NCI-H446 (cell line): ENCODE measurements at regions not wholly inside any gene's neighbourhood (a gene's known extent, or its start where the extent isn't known, plus 50 kb on each side); places are given as distances from the start of the nearest gene placed in this dataset.

Experiments used
- DNase-seq, 2 experiments: peaks; one replicate each; lab custom pipeline; 2025; lab: John Stamatoyannopoulos, UW

- DNase-seq: no peak
These were observed 166.3 kb upstream of the STXBP5 start for GRCh38 chr6:147037881-147038280.

- DNase-seq: no peak
These were observed 163.9 kb upstream of the STXBP5 start for GRCh38 chr6:147040121-147040910.

GRCh38 chr6:147042679-147043078 is 161.5 kb upstream of the STXBP5 start:
- no peak for DNase-seq

GRCh38 chr6:147043994-147044477 is 160.2 kb upstream of the STXBP5 start:
- DNase-seq: no peak

- peak in 1 of 2 experiments; percentile 28 for DNase-seq
These were observed 157.9 kb upstream of the STXBP5 start for GRCh38 chr6:147046141-147046877.

- no peak for DNase-seq
These were observed 155.3 kb upstream of the STXBP5 start for GRCh38 chr6:147048930-147049329.

GRCh38 chr6:147053311-147053921 is 150.8 kb upstream of the STXBP5 start:
- no peak for DNase-seq

- DNase-seq: peak in 1 of 2 experiments; percentile 34
These were observed 150.1 kb upstream of the STXBP5 start for GRCh38 chr6:147054158-147054557.

GRCh38 chr6:147054871-147055270 is 149.3 kb upstream of the STXBP5 start:
- no peak for DNase-seq

GRCh38 chr6:147055821-147056392 is 148.3 kb upstream of the STXBP5 start:
- DNase-seq: peak; percentile 71 to 80

GRCh38 chr6:147057188-147057587 is 147.0 kb upstream of the STXBP5 start:
- DNase-seq: no peak

GRCh38 chr6:147057705-147058342 is 146.4 kb upstream of the STXBP5 start:
- DNase-seq: no peak

- no peak for DNase-seq
These were observed 145.3 kb upstream of the STXBP5 start for GRCh38 chr6:147058786-147059385.

GRCh38 chr6:147060636-147061035 is 143.6 kb upstream of the STXBP5 start:
- no peak for DNase-seq

GRCh38 chr6:147061252-147061651 is 143.0 kb upstream of the STXBP5 start:
- no peak for DNase-seq

GRCh38 chr6:147063469-147064031 is 140.7 kb upstream of the STXBP5 start:
- no peak for DNase-seq

GRCh38 chr6:147065786-147066185 is 138.4 kb upstream of the STXBP5 start:
- DNase-seq: no peak

GRCh38 chr6:147067184-147067583 is 137.0 kb upstream of the STXBP5 start:
- no peak for DNase-seq

GRCh38 chr6:147071776-147072175 is 132.4 kb upstream of the STXBP5 start:
- DNase-seq: no peak

- DNase-seq: no peak
These were observed 128.8 kb upstream of the STXBP5 start for GRCh38 chr6:147075381-147075780.

GRCh38 chr6:147077251-147077650 is 127.0 kb upstream of the STXBP5 start:
- no peak for DNase-seq
